Liver (tissue), 8 donors: ENCODE measurements at regions not wholly inside any gene's neighbourhood (a gene's known extent, or its start where the extent isn't known, plus 50 kb on each side); places are given as distances from the start of the nearest gene placed in this dataset.

Experiments
- DNase-seq: peaks from one replicate; pipeline ENCODE4 v3.0.0-alpha.2; 2017; ENCODE audit warnings: low spot score
- H3K27ac ChIP-seq, 2 donors: one replicate each; pipeline ENCODE4 v1.7.0; 2013; ENCODE audit warnings: inconsistent platforms in 2 of 2, low read length in 2 of 2, control low read depth in 1 of 2, low read depth in 1 of 2, mild to moderate bottlenecking in 1 of 2
- H3K27me3 ChIP-seq, 4 donors: one replicate each; pipeline versions ENCODE4 v1.6.1 to v1.7.0; 2013; ENCODE audit warnings: low read length in 3 of 4, inconsistent platforms in 1 of 4, mild to moderate bottlenecking in 1 of 4, moderate library complexity in 1 of 4; ENCODE audit not compliant: control insufficient read depth in 4 of 4, insufficient read depth in 4 of 4
- H3K36me3 ChIP-seq, 4 donors: one replicate each; pipeline versions ENCODE4 v1.6.1 to v1.7.0; 2013; ENCODE audit warnings: low read length in 3 of 4, mild to moderate bottlenecking in 3 of 4, low read depth in 1 of 4, moderate library complexity in 1 of 4; ENCODE audit not compliant: control insufficient read depth in 4 of 4, insufficient read depth in 3 of 4
- H3K4me1 ChIP-seq, 4 donors: one replicate each; pipeline versions ENCODE4 v1.6.1 to v1.7.0; 2013; ENCODE audit warnings: low read length in 3 of 4, mild to moderate bottlenecking in 3 of 4, moderate library complexity in 1 of 4; ENCODE audit not compliant: control insufficient read depth in 4 of 4, insufficient read depth in 4 of 4
- H3K4me3 ChIP-seq, 3 donors: one replicate each; pipeline versions ENCODE4 v1.6.1 to v1.7.0; 2013; ENCODE audit warnings: low read length in 3 of 3, control low read depth in 1 of 3, low read depth in 1 of 3, mild to moderate bottlenecking in 1 of 3
- H3K9ac ChIP-seq, 2 donors: one replicate each; pipeline ENCODE4 v1.7.0; 2013; ENCODE audit warnings: low read length in 2 of 2, mild to moderate bottlenecking in 2 of 2, moderate library complexity in 2 of 2, control low read depth in 1 of 2, low read depth in 1 of 2
- H3K9me3 ChIP-seq, 4 donors: one replicate each; pipeline versions ENCODE4 v1.6.1 to v1.7.0; 2013; ENCODE audit warnings: low read length in 3 of 4; ENCODE audit not compliant: control insufficient read depth in 4 of 4
- EGR1 ChIP-seq, 2 donors: IDR thresholded peaks; 2 replicates each; pipeline ENCODE4 v1.6.1; 2016 to 2018; ENCODE audit warnings: antibody characterized with exemption in 2 of 2, low read depth in 2 of 2
- FOXA2 ChIP-seq: IDR thresholded peaks from 2 replicates; pipeline ENCODE4 v1.6.1; 2016; ENCODE audit warnings: antibody characterized with exemption
- GABPA ChIP-seq, 2 donors: IDR thresholded peaks in 1 of 2; conservative IDR thresholded peaks in 1 of 2; 2 replicates each; pipeline ENCODE4 v1.6.1; 2016; ENCODE audit warnings: antibody characterized with exemption in 2 of 2, mild to moderate bottlenecking in 1 of 2, moderate library complexity in 1 of 2
- HNF4A ChIP-seq, 2 donors: conservative IDR thresholded peaks; 2 replicates each; pipeline ENCODE4 v1.6.1; 2016; ENCODE audit warnings: antibody characterized with exemption in 2 of 2, mild to moderate bottlenecking in 2 of 2
- HNF4G ChIP-seq: IDR thresholded peaks from 2 replicates; pipeline ENCODE4 v1.6.1; 2016; ENCODE audit warnings: antibody characterized with exemption
- NR2F2 ChIP-seq: IDR thresholded peaks from 2 replicates; pipeline ENCODE4 v1.6.1; 2016; ENCODE audit warnings: antibody characterized with exemption
- RAD21 ChIP-seq, 2 donors: IDR thresholded peaks; 2 replicates each; pipeline ENCODE4 v1.6.1; 2016; ENCODE audit warnings: antibody characterized with exemption in 2 of 2, mild to moderate bottlenecking in 2 of 2
- RXRA ChIP-seq, 2 donors: IDR thresholded peaks; 2 replicates each; pipeline ENCODE4 v1.6.1; 2017 to 2018; ENCODE audit warnings: antibody characterized with exemption in 2 of 2, mild to moderate bottlenecking in 1 of 2
- SP1 ChIP-seq: IDR thresholded peaks from 2 replicates; pipeline ENCODE4 v1.6.1; 2018; ENCODE audit warnings: antibody characterized with exemption, mild to moderate bottlenecking
- TAF1 ChIP-seq: conservative IDR thresholded peaks from 2 replicates; pipeline ENCODE4 v1.6.1; 2016; ENCODE audit warnings: antibody characterized with exemption, mild to moderate bottlenecking
- YY1 ChIP-seq: IDR thresholded peaks from 2 replicates; pipeline ENCODE4 v1.6.1; 2016; ENCODE audit warnings: antibody characterized with exemption, mild to moderate bottlenecking
- WGBS: extraction: QIAGEN DNeasy Blood & Tissue Kit; methylation state at CpG from one replicate; pipeline ENCODE4 v1.1.7; 2013; 5-methylcytosine and 5-hydroxymethylcytosine counted together
- TF ChIP-seq, protein P1 (sequence below): fragments of 150-350 bp; IDR thresholded peaks from 2 replicates; pipeline ENCODE4 v1.5.1; 2017; ENCODE audit warnings: improper control_type of control experiment, low read depth, low read length; ENCODE audit not compliant: missing input control
- TF ChIP-seq, protein P2 (sequence below): IDR thresholded peaks from 2 replicates; pipeline ENCODE4 v1.6.1; 2016; ENCODE audit warnings: antibody characterized with exemption
- TF ChIP-seq, protein P3 (sequence below): IDR thresholded peaks from 2 replicates; pipeline ENCODE4 v1.6.1; 2016; ENCODE audit warnings: antibody characterized with exemption
- TF ChIP-seq, protein P4 (sequence below): IDR thresholded peaks from 2 replicates; pipeline ENCODE4 v1.6.1; 2016; ENCODE audit warnings: antibody characterized with exemption
- TF ChIP-seq, protein P5 (sequence below): IDR thresholded peaks from 2 replicates; pipeline ENCODE4 v1.6.1; 2016; ENCODE audit warnings: antibody characterized with exemption, mild to moderate bottlenecking
- donor health status: healthy.
- donor health status: healthy.
- donor health status: healthy.
- donor health status: healthy.
- donor health status: healthy.

DNA sequence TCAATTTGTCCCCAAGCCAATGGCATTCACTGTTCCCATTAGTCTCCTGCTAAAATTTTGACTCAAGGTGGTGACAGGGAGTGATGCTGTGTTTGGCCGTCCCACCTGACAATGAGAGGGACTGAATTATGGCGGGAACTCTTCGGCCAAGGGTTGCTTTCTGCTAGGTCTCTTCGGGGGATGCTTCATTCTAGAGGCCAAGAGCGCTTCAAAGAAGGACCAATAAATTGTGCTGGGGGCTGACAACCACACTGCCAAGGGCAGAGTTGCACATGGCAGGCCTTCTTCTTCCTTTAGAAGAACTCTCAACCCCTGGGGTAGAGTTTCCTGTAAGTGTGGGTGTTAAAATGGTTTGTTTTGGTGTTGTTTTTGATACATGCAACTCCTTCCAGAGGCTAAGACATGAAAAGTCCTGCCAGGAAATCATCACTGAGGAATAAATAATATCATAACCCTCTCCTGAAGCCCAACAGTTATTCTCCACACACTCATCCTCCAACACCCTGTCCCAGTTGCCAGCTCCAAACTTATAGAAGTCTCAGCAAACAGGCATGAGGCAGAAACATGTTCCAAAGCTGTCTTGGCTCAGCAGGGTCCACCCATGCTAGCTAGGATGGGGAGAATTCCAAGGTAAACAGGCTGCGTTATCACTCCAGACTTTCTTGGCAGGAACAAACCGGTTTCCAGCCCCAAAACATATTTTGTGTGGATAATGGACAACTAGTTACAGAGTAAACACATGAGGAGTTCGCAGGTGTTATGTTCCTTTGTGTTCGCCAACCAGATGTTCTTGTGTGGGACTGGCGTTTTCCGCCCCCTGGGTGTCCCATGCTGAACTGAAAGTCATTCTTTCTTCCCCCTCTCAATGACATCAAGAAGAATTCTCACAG, 396.7 kb upstream of the RGMA start:
- DNase-seq = no peak
- Histone ChIP-seq H3K27me3 (no peaks in the 10 kb centered on the region), H3K9ac (no peak overlapping the region), H3K4me3 (no peak overlapping the region), H3K9me3 (no peaks in the 10 kb centered on the region), H3K36me3 (no peaks in the 10 kb centered on the region), H3K4me1 (no peaks in the 10 kb centered on the region), H3K27ac (no peak overlapping the region)
- TF ChIP-seq FOXA2 (no peak), RAD21 (IDR thresholded peaks at IDR 0.05) (no peak), HNF4A (conservative IDR thresholded peaks at IDR 0.05) (no peak), RXRA (IDR thresholded peaks at IDR 0.05) (no peak)
- TF ChIP-seq, protein P1, sequence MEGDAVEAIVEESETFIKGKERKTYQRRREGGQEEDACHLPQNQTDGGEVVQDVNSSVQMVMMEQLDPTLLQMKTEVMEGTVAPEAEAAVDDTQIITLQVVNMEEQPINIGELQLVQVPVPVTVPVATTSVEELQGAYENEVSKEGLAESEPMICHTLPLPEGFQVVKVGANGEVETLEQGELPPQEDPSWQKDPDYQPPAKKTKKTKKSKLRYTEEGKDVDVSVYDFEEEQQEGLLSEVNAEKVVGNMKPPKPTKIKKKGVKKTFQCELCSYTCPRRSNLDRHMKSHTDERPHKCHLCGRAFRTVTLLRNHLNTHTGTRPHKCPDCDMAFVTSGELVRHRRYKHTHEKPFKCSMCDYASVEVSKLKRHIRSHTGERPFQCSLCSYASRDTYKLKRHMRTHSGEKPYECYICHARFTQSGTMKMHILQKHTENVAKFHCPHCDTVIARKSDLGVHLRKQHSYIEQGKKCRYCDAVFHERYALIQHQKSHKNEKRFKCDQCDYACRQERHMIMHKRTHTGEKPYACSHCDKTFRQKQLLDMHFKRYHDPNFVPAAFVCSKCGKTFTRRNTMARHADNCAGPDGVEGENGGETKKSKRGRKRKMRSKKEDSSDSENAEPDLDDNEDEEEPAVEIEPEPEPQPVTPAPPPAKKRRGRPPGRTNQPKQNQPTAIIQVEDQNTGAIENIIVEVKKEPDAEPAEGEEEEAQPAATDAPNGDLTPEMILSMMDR = no peak
- 62% methylated on average over 11 of the region's 11 CpGs for WGBS

DNA sequence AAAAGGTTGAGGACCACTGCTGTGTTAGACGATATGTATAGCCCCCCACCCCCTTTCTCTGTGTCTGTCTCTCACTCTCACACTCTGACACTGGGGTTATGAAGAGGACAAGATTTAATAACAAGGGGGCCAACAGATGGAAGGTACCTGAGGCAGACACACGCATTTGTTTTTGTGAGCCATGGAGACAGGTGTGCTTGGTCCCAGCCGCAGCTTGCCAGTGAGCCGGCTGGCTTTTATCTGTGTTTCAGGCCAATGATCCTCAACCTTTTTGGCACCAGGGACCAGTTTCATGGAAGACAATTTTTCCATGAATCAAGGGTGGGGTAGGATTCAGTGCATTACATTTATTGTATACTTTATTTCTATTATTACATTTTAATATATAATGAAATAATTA, 394.9 kb upstream of the RGMA start:
- Histone ChIP-seq H3K9ac (no peak overlapping the region), H3K27ac (no peak overlapping the region), H3K9me3 (no peaks in the 10 kb centered on the region), H3K4me1 (no peaks in the 10 kb centered on the region), H3K36me3 (no peaks in the 10 kb centered on the region), H3K4me3 (no peak overlapping the region), H3K27me3 (no peaks in the 10 kb centered on the region)
- TF ChIP-seq HNF4A (conservative IDR thresholded peaks at IDR 0.05) (no peak), GABPA (IDR thresholded peaks at IDR 0.05 in 1 of 2, conservative IDR thresholded peaks at IDR 0.05 in 1 of 2) (no peak), SP1 (no peak), TAF1 (no peak), HNF4G (no peak), YY1 (no peak), EGR1 (IDR thresholded peaks at IDR 0.05; ENCODE audit: low read depth in 2 of 2) (no peak), NR2F2 (no peak), RXRA (IDR thresholded peaks at IDR 0.05) (no peak), FOXA2 (no peak), RAD21 (IDR thresholded peaks at IDR 0.05) (no peak)
- TF ChIP-seq, protein P2, sequence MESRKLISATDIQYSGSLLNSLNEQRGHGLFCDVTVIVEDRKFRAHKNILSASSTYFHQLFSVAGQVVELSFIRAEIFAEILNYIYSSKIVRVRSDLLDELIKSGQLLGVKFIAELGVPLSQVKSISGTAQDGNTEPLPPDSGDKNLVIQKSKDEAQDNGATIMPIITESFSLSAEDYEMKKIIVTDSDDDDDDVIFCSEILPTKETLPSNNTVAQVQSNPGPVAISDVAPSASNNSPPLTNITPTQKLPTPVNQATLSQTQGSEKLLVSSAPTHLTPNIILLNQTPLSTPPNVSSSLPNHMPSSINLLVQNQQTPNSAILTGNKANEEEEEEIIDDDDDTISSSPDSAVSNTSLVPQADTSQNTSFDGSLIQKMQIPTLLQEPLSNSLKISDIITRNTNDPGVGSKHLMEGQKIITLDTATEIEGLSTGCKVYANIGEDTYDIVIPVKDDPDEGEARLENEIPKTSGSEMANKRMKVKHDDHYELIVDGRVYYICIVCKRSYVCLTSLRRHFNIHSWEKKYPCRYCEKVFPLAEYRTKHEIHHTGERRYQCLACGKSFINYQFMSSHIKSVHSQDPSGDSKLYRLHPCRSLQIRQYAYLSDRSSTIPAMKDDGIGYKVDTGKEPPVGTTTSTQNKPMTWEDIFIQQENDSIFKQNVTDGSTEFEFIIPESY = no peak
- TF ChIP-seq, protein P3, sequence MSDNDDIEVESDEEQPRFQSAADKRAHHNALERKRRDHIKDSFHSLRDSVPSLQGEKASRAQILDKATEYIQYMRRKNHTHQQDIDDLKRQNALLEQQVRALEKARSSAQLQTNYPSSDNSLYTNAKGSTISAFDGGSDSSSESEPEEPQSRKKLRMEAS = no peak
- TF ChIP-seq, protein P4, sequence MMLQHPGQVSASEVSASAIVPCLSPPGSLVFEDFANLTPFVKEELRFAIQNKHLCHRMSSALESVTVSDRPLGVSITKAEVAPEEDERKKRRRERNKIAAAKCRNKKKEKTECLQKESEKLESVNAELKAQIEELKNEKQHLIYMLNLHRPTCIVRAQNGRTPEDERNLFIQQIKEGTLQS = no peak
- TF ChIP-seq, protein P5, sequence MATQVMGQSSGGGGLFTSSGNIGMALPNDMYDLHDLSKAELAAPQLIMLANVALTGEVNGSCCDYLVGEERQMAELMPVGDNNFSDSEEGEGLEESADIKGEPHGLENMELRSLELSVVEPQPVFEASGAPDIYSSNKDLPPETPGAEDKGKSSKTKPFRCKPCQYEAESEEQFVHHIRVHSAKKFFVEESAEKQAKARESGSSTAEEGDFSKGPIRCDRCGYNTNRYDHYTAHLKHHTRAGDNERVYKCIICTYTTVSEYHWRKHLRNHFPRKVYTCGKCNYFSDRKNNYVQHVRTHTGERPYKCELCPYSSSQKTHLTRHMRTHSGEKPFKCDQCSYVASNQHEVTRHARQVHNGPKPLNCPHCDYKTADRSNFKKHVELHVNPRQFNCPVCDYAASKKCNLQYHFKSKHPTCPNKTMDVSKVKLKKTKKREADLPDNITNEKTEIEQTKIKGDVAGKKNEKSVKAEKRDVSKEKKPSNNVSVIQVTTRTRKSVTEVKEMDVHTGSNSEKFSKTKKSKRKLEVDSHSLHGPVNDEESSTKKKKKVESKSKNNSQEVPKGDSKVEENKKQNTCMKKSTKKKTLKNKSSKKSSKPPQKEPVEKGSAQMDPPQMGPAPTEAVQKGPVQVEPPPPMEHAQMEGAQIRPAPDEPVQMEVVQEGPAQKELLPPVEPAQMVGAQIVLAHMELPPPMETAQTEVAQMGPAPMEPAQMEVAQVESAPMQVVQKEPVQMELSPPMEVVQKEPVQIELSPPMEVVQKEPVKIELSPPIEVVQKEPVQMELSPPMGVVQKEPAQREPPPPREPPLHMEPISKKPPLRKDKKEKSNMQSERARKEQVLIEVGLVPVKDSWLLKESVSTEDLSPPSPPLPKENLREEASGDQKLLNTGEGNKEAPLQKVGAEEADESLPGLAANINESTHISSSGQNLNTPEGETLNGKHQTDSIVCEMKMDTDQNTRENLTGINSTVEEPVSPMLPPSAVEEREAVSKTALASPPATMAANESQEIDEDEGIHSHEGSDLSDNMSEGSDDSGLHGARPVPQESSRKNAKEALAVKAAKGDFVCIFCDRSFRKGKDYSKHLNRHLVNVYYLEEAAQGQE = no peak
- TF ChIP-seq, protein P1 = no peak
- DNase-seq = no peak
- 91% methylated on average over 4 of the region's 4 CpGs for WGBS
